GM10266 (cell line): ENCODE measurements at regions not wholly inside any gene's neighbourhood (a gene's known extent, or its start where the extent isn't known, plus 50 kb on each side); places are given as distances from the start of the nearest gene placed in this dataset.

Experiments used
- DNase-seq: peaks from one replicate; pipeline ENCODE4 v3.0.0; 2012; ENCODE audit errors: extremely low spot score
- TF ChIP-seq, protein P1 (sequence below): IDR thresholded peaks from 2 replicates; pipeline ENCODE4 v1.5.1; 2012; ENCODE audit warnings: mild to moderate bottlenecking, low read depth; ENCODE audit not compliant: control insufficient read depth, insufficient read depth; ENCODE audit errors: missing control alignments

DNA sequence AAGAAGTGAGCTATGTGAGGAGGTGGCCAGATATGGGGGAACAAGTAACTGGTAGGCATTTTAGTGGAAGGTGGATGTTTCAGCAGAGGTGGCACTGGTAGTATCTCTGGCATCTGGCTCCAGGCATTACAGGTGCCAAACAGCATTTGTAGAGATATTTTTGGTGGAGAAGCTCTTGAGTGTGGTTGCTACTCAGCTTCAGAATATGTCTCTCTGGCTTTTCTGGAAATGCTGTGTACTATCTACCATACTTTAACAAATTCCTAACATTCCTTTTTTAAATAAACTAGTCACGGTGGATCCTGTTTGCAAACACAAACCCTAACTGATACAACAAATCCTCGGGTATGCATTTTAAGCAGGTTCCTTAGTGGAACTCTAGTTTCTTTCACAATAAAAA lies 128.0 kb downstream of the BARX2 start:
- TF ChIP-seq, protein P1, sequence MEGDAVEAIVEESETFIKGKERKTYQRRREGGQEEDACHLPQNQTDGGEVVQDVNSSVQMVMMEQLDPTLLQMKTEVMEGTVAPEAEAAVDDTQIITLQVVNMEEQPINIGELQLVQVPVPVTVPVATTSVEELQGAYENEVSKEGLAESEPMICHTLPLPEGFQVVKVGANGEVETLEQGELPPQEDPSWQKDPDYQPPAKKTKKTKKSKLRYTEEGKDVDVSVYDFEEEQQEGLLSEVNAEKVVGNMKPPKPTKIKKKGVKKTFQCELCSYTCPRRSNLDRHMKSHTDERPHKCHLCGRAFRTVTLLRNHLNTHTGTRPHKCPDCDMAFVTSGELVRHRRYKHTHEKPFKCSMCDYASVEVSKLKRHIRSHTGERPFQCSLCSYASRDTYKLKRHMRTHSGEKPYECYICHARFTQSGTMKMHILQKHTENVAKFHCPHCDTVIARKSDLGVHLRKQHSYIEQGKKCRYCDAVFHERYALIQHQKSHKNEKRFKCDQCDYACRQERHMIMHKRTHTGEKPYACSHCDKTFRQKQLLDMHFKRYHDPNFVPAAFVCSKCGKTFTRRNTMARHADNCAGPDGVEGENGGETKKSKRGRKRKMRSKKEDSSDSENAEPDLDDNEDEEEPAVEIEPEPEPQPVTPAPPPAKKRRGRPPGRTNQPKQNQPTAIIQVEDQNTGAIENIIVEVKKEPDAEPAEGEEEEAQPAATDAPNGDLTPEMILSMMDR = no peak
- DNase-seq = no peak

DNA sequence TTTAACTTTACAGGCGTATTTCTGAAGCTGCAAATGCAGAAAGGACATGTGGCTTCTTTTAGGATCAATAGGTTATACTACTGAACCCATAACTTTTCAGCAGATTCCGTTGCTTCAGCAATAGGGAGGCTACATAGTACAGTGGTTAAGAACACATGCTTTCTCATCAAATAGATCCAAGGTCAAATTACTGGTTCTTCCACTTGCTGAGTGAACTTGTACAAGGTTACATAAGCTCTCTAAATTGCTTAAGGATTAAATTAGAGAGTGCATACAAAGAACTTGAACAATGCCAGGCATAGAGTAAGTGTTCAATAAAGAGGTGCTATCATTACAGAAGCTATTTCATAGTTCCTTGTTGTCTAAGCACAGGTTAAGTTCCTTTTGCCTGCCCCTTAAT lies 129.6 kb downstream of the BARX2 start:
- no peak for DNase-seq
- TF ChIP-seq, protein P1 = no peak

DNA sequence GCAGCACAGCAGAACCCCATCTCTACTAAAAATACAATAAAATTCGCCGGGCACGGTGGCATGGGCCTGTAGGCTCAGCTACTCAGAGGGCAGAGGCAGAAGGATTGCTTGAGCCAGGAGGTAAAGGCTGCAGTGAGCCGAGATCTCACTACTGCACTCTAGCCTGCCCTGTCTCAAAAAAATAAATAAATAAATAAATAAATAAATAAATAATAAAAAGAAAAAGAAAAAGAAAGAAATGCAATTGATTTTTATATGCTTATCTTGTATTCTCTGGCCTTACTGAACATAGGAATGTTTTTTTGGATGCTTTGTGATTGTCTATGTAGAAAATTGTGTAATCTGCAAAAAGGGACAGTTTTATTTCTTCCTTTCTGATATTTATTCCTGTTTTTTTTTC lies 132.5 kb downstream of the BARX2 start:
- TF ChIP-seq, protein P1 = no peak
- no peak for DNase-seq

DNA sequence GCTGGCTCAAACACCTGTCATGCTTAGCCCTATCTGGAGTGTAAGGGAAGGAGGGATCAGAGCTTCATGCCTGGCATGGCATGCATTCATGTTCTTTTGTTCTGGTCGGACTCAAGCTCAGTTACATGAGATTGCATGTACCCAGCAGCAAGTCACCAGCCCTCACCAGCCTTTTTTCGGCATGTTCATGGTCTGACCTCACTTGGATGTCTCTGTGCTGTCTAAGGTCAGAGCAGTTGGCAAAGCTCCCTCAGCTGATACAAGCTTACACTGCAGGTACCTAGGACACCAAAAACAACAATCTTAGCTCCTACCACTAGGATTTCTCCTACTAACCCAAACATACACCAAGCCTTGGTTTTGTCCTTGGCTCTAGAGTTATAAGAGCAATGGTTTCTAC lies 152.6 kb downstream of the BARX2 start:
- no peak for DNase-seq
- TF ChIP-seq, protein P1 = no peak

DNA sequence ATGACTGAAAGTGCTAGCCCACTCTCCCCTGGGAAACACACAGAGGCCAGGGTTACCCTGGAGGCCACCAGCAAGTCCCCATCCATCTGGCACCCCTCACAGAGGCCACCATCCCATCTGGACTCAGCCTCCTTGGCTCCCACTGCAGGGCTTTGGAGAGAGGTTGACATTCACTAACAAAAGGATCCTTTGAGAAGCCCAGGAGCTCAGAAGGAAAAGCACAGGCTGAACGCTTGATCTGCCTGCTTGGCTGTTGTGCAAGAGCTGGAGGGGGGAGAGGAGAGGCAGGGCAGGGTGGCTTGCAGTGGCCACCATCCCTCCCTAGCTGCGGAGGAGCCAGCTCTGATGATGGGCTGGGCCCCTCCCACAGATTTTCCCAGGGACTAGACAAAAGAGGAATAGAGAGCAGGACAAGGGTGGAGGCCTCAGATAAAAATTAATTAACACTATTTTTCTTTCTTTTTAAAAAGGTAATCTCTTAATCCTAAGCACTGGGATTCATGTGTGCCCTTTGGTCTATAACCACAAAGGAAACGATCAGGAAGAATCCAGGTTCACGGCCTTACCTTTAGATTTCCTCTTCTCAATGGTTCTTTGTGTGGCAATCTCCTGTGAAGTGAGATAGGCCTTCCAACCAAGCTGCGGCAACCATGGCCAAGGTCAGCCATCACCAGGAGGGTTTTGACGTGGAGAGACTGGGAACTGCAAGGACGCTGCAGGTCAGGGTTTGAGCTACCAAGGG lies 154.7 kb downstream of the BARX2 start:
- TF ChIP-seq, protein P1 = no peak
- DNase-seq = no peak

DNA sequence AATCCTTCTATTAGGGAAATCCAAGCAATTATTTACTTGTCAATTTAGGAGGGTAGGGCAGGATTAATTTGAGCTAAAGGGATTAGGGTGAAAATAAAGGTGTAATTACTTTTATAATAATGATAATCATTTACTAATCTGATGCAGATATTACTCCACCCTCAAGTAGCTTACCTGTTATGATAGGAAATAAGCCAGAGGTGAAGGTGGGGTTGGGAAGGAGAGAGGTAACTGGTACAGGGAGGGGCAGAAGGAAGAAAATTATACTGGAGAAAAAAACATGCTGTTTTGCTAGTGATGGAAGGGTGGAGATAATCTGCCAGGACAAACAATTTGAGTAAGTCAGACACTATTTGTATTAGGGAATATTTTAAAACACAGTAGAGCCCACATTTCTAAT lies 157.7 kb downstream of the BARX2 start:
- no peak for DNase-seq
- TF ChIP-seq, protein P1 = no peak

DNA sequence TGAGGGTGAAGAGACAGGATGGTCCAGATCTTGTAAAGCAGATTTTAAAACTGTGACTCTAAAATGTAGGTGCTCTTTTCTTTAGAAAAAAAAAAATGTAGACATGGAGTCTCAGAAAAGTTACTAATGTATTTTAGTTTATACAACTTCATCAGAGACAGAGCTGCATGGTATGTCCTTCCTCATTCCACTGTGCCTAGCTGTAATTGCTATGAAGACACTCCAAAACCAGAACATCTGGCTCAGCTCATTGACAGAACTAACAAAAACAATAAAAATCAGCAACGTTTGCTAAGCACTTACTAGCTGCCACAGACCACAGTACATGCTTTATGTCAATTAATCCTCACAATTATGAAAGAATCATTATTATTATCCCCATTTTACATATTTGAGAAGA lies 160.7 kb downstream of the BARX2 start:
- no peak for DNase-seq
- TF ChIP-seq, protein P1 = no peak
